T-cell (primary cell): ENCODE measurements at regions not wholly inside any gene's neighbourhood (a gene's known extent, or its start where the extent isn't known, plus 50 kb on each side); places are given as distances from the start of the nearest gene placed in this dataset.

Experiments
- ATAC-seq, 4 experiments: fragments of 200-7000 bp in 3 of 4; fragments of 150-1000 bp in 1 of 4; cut with Tn5 transposase; replicated peaks in 1 of 4; 1 replicate in 3 of 4; 2 replicates in 1 of 4; pipeline ENCODE4 v1.10.0; 2021; ENCODE audit warnings: moderate library complexity in 3 of 4, mild to moderate bottlenecking in 2 of 4, moderate number of reproducible peaks in 1 of 4
- CTCF ChIA-PET, 2 donors: fragments of 300-600 bp; sonication (Branson Sonifier 250); formaldehyde crosslinking; loops; one replicate each; lab custom pipeline; 2022; ENCODE audit warnings: antibody characterized with exemption in 2 of 2; lab: Charles Lee
- POLR2A ChIA-PET, 2 donors: fragments of 300-600 bp; sonication (Branson Sonifier 250); formaldehyde crosslinking; loops; one replicate each; lab custom pipeline; 2022; ENCODE audit warnings: antibody characterized with exemption in 2 of 2; lab: Charles Lee
- DNase-seq, 35 experiments: peaks; one replicate each; pipeline versions ENCODE4 v3.0.0 to v3.0.0-alpha.2; 2013 to 2023
- H3K27ac ChIP-seq: one replicate; pipeline ENCODE4 v1.5.1; 2013; ENCODE audit warnings: low read length
- H3K27me3 ChIP-seq, 2 experiments: replicated peaks in 1 of 2; 1 replicate in 1 of 2; 2 replicates in 1 of 2; pipeline versions ENCODE4 v1.6.1 to v1.7.0; 2013; ENCODE audit warnings: low read length in 1 of 2, mixed read lengths in 1 of 2; ENCODE audit not compliant: control insufficient read depth in 2 of 2, insufficient read depth in 2 of 2; ENCODE audit errors: extremely low read depth in 1 of 2
- H3K36me3 ChIP-seq, 2 donors: 1 replicate in 1 of 2; 2 replicates in 1 of 2; pipeline versions ENCODE4 v1.6.1 to v1.7.0; 2013; ENCODE audit warnings: low read length in 1 of 2; ENCODE audit not compliant: control insufficient read depth in 2 of 2, insufficient read depth in 1 of 2; ENCODE audit errors: extremely low read depth in 1 of 2
- H3K4me1 ChIP-seq, 2 experiments: 1 replicate in 1 of 2; 2 replicates in 1 of 2; pipeline versions ENCODE4 v1.6.1 to v1.7.0; 2013; ENCODE audit warnings: low read length in 2 of 2, mixed read lengths in 1 of 2; ENCODE audit not compliant: insufficient read depth in 2 of 2, control insufficient read depth in 1 of 2; ENCODE audit errors: extremely low read depth in 1 of 2
- H3K4me3 ChIP-seq, 2 donors: 1 replicate in 1 of 2; 2 replicates in 1 of 2; pipeline versions ENCODE4 v1.5.1 to v1.7.0; 2013; ENCODE audit warnings: mild to moderate bottlenecking in 2 of 2, low read length in 1 of 2, moderate library complexity in 1 of 2; ENCODE audit not compliant: control insufficient read depth in 1 of 2; ENCODE audit errors: extremely low read depth in 1 of 2
- H3K9me3 ChIP-seq: 2 replicates; pipeline ENCODE4 v1.7.0; 2013
- H3K27ac Mint-ChIP-seq, 2 donors: one replicate each; pipeline ENCODE4 v1.8.0; 2020 to 2021; ENCODE audit warnings: mild to moderate bottlenecking in 2 of 2, mixed read lengths in 2 of 2
- H3K27me3 Mint-ChIP-seq, 2 donors: one replicate each; pipeline ENCODE4 v1.8.0; 2021 to 2022; ENCODE audit warnings: mixed read lengths in 2 of 2
- H3K36me3 Mint-ChIP-seq: one replicate; pipeline ENCODE4 v1.8.0; 2021; ENCODE audit warnings: mixed read lengths
- H3K4me1 Mint-ChIP-seq, 3 donors: one replicate each; pipeline ENCODE4 v1.8.0; 2020 to 2022; ENCODE audit warnings: mixed read lengths in 3 of 3, mild to moderate bottlenecking in 1 of 3
- H3K4me3 Mint-ChIP-seq, 3 donors: one replicate each; pipeline ENCODE4 v1.8.0; 2020 to 2022; ENCODE audit warnings: mild to moderate bottlenecking in 3 of 3, mixed read lengths in 3 of 3, moderate library complexity in 3 of 3
- H3K9me3 Mint-ChIP-seq, 3 donors: one replicate each; pipeline ENCODE4 v1.8.0; 2020 to 2022; ENCODE audit warnings: mixed read lengths in 3 of 3
- WGBS: methylation state at CpG from one replicate; pipeline ENCODE4 v1.1.5; 2013; ENCODE audit warnings: missing lambda C conversion rate; ENCODE audit not compliant: insufficient coverage; 5-methylcytosine and 5-hydroxymethylcytosine counted together

DNA sequence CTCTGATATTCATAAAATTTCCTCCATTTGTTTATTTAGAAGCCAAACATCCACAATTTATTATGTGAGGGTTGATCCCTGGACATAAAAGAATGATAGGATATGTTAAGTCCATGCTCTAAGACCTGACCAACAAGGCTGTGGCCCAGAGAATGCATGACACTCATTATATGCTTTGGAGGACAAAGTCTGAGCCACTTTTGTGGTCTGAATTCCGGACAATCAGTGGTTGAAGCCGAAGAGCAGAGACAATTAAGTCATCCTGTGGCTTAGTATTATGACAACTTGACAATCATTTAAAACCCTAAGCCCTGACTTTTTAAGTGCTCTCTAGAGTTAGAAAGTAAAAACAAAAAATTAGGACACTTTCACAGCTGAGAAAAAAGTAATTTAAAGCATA lies 483.3 kb downstream of the PLCL1 start:
- no peaks in the 10 kb centered on the region for H3K4me1 Mint-ChIP-seq
- H3K36me3 ChIP-seq, result no peaks in the 10 kb centered on the region
- no CpG with 5 or more reads among the region's 2 CpGs for WGBS
- ChIA-PET CTCF (interaction anchor here in 1 of 2 donors (0.5 kb wide), 1 partner anchor 8 kb away, joined by 4 read pairs; no protein-coding TSS in a partner anchor), POLR2A (interaction anchor here in 1 of 2 donors (0.7 kb wide), 1 partner anchor 8 kb away, joined by 4 read pairs; no protein-coding TSS in a partner anchor)
- DNase-seq (no peak), ATAC-seq (no peak)
- no peak overlapping the region for H3K4me3 Mint-ChIP-seq
- no peaks in the 10 kb centered on the region for H3K9me3 Mint-ChIP-seq
- H3K27me3 ChIP-seq, result peaks cover 0 to 14% of the 10 kb centered on the region in 2 experiments
- no peaks in the 10 kb centered on the region for H3K4me1 ChIP-seq
- H3K9me3 ChIP-seq, result no peaks in the 10 kb centered on the region
- H3K27me3 Mint-ChIP-seq, result peaks cover 18 to 30% of the 10 kb centered on the region in 2 donors
- H3K27ac Mint-ChIP-seq, result no peak overlapping the region
- no peak overlapping the region for H3K27ac ChIP-seq
- H3K4me3 ChIP-seq, result no peak overlapping the region
- no peaks in the 10 kb centered on the region for H3K36me3 Mint-ChIP-seq

DNA sequence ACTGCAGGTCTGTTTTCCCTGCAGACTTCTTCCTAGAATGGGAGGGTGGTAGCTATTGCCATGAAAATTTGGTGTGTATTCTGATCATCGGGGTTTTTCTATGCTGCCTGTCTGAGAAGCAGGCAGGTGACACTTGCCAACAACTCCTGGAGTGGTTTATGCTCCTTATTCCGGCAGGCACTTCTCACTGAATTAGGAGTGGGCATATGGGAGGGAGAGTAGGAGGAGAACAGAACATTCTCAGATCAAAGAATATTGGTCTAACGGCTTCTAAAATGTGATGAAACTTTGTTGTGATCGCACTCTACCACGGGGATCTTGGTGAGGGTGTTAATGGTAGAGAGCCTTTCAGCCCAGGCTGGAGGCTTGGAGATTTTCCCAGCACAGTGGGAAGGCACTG lies 480.8 kb downstream of the PLCL1 start:
- no peaks in the 10 kb centered on the region for H3K9me3 ChIP-seq
- ATAC-seq (no peak), DNase-seq (no peak)
- peaks cover 27 to 30% of the 10 kb centered on the region in 2 donors for H3K27me3 Mint-ChIP-seq
- H3K4me1 ChIP-seq, result no peaks in the 10 kb centered on the region
- no peak overlapping the region for H3K4me3 Mint-ChIP-seq
- POLR2A ChIA-PET, result no interaction called here
- no peaks in the 10 kb centered on the region for H3K4me1 Mint-ChIP-seq
- no peak overlapping the region for H3K4me3 ChIP-seq
- no peaks in the 10 kb centered on the region for H3K9me3 Mint-ChIP-seq
- H3K27me3 ChIP-seq, result peaks cover 0 to 6% of the 10 kb centered on the region in 2 experiments
- no peak overlapping the region for H3K27ac Mint-ChIP-seq
- no peaks in the 10 kb centered on the region for H3K36me3 ChIP-seq
- H3K36me3 Mint-ChIP-seq, result no peaks in the 10 kb centered on the region
- no peak overlapping the region for H3K27ac ChIP-seq
- CTCF ChIA-PET, result no interaction called here
- 72% methylated on average over 5 of the region's 5 CpGs for WGBS

DNA sequence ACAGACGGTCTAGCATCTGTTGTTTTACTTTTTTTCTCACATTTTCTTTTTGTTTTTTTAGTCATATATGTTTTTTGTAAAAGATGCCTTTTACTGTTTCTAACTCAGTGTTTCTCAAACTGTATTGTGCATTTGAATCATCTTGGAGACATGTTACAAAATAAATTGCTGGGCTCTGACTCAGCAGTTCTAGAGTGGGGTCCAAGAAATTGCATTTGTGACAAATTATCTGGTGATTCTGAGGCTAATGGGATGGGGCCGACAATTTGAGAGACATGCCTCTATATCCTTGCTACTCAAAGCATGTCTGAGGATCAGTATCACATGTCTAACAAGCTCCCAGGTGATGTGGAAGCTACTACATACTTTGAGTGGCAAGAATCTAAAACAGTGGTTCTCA lies 478.8 kb downstream of the PLCL1 start:
- H3K27ac ChIP-seq, result no peak overlapping the region
- no CpG with 5 or more reads among the region's 2 CpGs for WGBS

DNA sequence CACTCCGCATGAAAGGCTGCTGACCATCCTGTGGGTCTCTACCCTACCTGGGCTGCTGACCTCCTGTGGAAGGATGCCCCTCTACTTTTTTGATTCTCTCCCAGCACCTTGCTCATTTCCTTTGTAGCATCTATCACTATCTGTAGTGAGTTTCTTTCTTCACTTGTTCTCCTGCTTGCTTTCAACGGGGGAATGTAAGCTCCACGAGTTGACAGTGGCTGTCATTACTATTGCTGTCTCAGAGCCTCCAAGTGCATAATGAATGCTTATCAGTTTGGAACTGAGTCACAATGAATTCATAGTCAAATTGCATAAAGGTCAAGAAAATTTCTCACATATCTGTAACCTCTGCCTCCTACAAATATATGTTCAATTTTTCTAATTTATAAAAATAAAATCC lies 477.7 kb downstream of the PLCL1 start:
- CTCF ChIA-PET, result interaction anchor here in 1 of 2 donors (0.6 kb wide), 1 partner anchor 436 kb away, joined by 3 read pairs; no protein-coding TSS in a partner anchor

More for the DNA sequence above, 478.8 kb downstream of the PLCL1 start:
- H3K27me3 ChIP-seq, result peaks cover 0 to 5% of the 10 kb centered on the region in 2 experiments
- H3K36me3 ChIP-seq, result no peaks in the 10 kb centered on the region
- H3K9me3 Mint-ChIP-seq, result no peaks in the 10 kb centered on the region
- peaks cover 24 to 25% of the 10 kb centered on the region in 2 donors for H3K27me3 Mint-ChIP-seq
- H3K4me1 Mint-ChIP-seq, result no peaks in the 10 kb centered on the region
- H3K4me3 Mint-ChIP-seq, result no peak overlapping the region
- POLR2A ChIA-PET, result no interaction called here
- H3K36me3 Mint-ChIP-seq, result no peaks in the 10 kb centered on the region
- H3K4me3 ChIP-seq, result no peak overlapping the region
- no peak overlapping the region for H3K27ac Mint-ChIP-seq
- ATAC-seq (no peak), DNase-seq (no peak)
- H3K4me1 ChIP-seq, result no peaks in the 10 kb centered on the region
- no peaks in the 10 kb centered on the region for H3K9me3 ChIP-seq
- CTCF ChIA-PET, result no interaction called here

GRCh38 chr2:198280145-198280544 lies 475.8 kb downstream of the PLCL1 start:
- no CpG with 5 or more reads among the region's 2 CpGs for WGBS
- Mint-ChIP-seq H3K4me1 (no peaks in the 10 kb centered on the region), H3K36me3 (no peaks in the 10 kb centered on the region), H3K4me3 (no peak overlapping the region), H3K27me3 (peaks cover 19 to 23% of the 10 kb centered on the region in 2 donors), H3K9me3 (no peaks in the 10 kb centered on the region), H3K27ac (no peak overlapping the region)
- Histone ChIP-seq H3K4me3 (no peak overlapping the region), H3K9me3 (no peaks in the 10 kb centered on the region), H3K27me3 (peaks cover 0 to 5% of the 10 kb centered on the region in 2 experiments), H3K27ac (no peak overlapping the region), H3K4me1 (no peaks in the 10 kb centered on the region), H3K36me3 (no peaks in the 10 kb centered on the region)
- CTCF ChIA-PET, result interaction anchor here in 1 of 2 donors (0.6 kb wide), 1 partner anchor 18 kb away, joined by 4 read pairs; no protein-coding TSS in a partner anchor
- ATAC-seq, result no peak
- DNase-seq, result no peak
- POLR2A ChIA-PET, result interaction anchor here in 1 of 2 donors (0.5 kb wide), 1 partner anchor 8 kb away, joined by 4 read pairs; no protein-coding TSS in a partner anchor

More for the DNA sequence above, 477.7 kb downstream of the PLCL1 start:
- POLR2A ChIA-PET, result no interaction called here
- no peaks in the 10 kb centered on the region for H3K36me3 ChIP-seq
- no peak overlapping the region for H3K4me3 ChIP-seq
- no peaks in the 10 kb centered on the region for H3K4me1 Mint-ChIP-seq
- no peaks in the 10 kb centered on the region for H3K9me3 Mint-ChIP-seq
- no peak overlapping the region for H3K27ac Mint-ChIP-seq
- H3K27ac ChIP-seq, result no peak overlapping the region
- no peak for DNase-seq
- H3K9me3 ChIP-seq, result no peaks in the 10 kb centered on the region
- WGBS, result 78% methylated on average over 1 of the region's 3 CpGs
- H3K4me3 Mint-ChIP-seq, result no peak overlapping the region
- no peaks in the 10 kb centered on the region for H3K36me3 Mint-ChIP-seq
- no peaks in the 10 kb centered on the region for H3K4me1 ChIP-seq
- no peak for ATAC-seq
- H3K27me3 ChIP-seq, result peaks cover 0 to 5% of the 10 kb centered on the region in 2 experiments
- H3K27me3 Mint-ChIP-seq, result peaks cover 24 to 25% of the 10 kb centered on the region in 2 donors

DNA sequence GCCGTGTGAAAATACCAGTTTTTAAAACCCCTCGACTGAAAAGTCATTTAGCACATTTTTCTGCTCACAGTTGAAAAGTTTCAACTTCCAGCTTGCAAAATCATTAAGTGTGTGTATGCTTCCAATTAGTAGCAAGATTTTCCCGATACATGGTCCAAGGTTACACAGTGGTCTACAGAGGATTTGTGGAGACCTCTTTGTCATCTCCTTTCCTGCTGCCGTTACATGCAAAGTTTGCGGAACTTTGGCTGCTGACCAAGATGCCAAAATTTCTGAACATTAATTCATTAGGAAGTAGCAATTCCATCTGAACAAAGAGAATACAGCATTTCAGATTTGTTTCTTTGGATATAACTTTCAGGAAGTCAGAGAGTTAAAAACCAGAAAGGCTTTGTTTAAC lies 474.6 kb downstream of the PLCL1 start:
- Mint-ChIP-seq H3K9me3 (no peaks in the 10 kb centered on the region), H3K4me3 (no peak overlapping the region), H3K27ac (no peak overlapping the region), H3K27me3 (peaks cover 17 to 20% of the 10 kb centered on the region in 2 donors), H3K36me3 (no peaks in the 10 kb centered on the region), H3K4me1 (no peaks in the 10 kb centered on the region)
- ATAC-seq (no peak), DNase-seq (no peak)
- Histone ChIP-seq H3K4me3 (no peak overlapping the region), H3K36me3 (no peaks in the 10 kb centered on the region), H3K27me3 (peaks cover 0 to 5% of the 10 kb centered on the region in 2 experiments), H3K9me3 (no peaks in the 10 kb centered on the region), H3K27ac (no peak overlapping the region), H3K4me1 (no peaks in the 10 kb centered on the region)
- CTCF ChIA-PET, result interaction anchor here (0.7 to 1.2 kb wide), 2 partner anchors 18 to 21 kb away, joined by 3 read pairs; no protein-coding TSS in a partner anchor
- WGBS, result 60% methylated on average over 1 of the region's 5 CpGs
- POLR2A ChIA-PET, result no interaction called here
